Smooth muscle cell of the brain vasculature (primary cell): ENCODE measurements at regions not wholly inside any gene's neighbourhood (a gene's known extent, or its start where the extent isn't known, plus 50 kb on each side); places are given as distances from the start of the nearest gene placed in this dataset.
A peak's percentile ranks its signal among the peaks of the same experiment; 100 is the strongest.
"Not testable (repeated sequence)": the region's sequence is repeated elsewhere in the genome, so short reads cannot be mapped to it uniquely, and the experiment has no call there.

Experiments used
- DNase-seq: peaks from one replicate; pipeline ENCODE4 v3.0.0-alpha.2; 2012; ENCODE audit warnings: low read depth, low spot score

DNA sequence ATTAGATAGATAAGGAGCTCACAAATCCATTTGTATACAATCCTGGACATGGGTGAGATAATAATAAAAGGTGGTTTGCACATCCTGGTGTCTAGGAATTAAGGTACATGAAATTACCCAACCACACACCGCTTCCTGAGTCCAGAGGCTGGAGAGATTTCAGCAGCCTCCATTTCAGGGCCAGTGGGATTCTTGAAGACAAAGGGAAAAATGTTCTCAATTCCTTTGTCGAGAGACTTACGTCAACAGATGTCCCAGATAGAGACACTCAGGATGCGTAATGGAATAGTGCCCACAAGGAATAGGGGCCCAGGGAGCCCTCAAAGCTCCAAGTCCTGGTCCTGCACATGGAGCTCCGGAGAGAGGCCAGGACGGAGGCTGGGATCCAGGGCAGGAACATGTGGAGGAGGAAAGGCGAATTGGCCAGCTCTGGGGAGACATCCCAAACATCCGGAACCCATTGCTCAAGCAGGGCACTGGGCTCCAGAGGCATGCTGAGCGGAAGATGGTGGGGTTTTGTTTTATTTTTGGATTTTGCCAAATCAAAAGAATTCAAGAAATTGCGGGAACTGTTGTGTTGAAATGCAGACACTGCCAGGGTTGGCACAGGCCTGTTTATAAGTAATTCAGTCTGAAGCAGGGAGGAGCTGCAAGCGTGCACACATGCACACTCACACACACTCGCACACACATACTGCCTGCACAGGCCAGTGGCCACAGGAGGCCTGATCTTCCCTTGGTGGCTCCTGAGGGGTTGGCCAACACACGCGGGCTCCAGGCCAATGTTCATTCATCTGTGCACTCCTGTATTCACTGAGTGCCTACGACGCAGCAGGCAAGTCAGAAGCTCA lies 97.2 kb downstream of the NOG start:
- DNase-seq: no peak

DNA sequence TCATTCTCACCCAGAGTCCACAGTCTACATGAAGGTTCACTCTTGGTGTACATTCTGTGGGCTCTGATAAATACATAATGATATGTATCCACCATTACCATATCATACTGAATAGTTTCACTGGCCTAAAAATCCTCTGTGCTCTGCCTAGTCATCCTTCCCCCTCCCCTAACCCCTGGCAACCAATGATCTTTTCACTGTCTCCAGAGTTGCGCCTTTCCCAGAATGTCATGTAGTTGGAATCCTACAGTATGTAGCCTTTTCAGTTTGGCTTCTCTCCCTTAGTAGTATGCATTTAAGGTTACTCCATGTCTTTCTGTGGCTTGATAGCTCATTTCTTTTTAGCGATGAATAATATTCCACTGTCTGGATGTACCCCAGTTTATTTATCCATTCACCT lies 101.3 kb downstream of the NOG start:
- DNase-seq: no peak

DNA sequence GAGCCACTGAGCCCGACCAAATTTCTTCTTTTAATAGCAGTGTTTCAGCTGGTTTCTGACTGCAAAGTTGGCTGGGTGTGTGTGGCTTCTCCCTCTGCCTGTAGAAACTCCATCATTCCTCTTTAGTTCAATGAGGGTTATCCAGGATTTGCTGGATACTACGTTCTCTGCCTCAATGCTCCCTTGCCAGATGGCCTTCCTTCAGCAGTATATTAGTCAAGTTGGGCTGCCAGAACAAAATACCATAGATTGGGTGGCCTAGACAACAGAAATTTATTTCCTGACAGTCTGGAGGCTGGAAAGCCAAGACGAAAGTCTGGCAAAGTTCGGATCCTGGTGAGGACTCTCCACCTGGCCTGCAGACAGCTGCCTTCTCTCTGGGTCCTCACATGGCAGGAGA lies 103.7 kb downstream of the NOG start:
- no peak for DNase-seq

DNA sequence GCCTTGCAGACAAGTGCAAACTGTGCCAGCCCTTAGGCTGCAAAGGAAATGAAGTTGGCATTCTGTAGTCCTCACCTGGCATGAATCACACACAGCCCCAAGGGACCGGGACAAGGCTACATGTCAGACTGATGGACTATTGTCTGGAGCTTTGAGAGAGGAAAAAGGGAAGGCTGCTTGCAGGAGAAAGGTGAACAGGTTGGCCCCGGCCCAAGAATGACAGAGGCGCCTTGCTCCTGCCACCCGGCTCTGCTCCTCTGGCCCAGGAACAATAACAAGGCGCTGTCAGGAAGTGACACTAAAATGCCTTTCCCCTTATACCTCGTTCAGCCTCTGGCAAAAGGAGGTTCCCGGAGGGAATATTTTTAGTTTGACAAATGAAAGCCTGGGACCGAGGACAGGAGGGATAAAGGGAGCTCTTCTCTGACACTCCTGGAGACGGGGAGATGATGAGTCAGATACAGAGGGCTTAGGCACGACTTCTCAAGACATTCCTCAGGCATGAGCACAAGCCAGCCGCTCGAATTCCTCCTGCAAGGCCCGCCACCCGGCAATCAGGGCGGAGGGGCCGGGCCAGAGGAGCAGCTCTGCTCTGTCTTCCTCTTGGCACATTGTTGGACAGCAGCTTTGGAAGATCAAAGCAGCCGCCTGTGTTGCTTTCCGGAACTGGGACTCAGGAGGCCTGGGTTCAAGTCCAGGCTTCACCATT lies 105.8 kb downstream of the NOG start:
- DNase-seq: peak; percentile 77

DNA sequence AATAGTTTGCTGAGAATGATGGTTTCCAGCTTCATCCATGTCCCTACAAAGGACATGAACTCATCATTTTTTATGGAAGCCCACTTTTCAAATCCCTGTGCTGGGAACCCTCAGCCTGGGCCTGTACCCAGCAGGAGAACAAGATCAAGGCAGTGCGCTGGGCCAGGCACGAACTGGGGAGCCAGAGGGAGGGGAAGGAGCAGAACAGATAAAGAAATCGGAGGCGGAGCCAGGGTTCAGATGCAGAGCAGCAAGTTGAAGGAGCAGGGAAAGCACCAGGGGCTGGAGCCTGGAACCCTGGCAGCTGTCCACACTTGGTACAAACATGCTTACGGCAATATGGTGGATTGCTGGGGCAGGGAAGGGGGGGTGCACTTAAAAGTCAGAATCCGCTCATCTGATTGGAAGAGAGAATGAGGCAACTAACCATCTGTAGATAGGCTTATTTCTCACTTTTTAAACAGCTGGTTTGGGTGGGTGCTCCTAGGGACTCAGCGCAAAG lies 107.5 kb downstream of the NOG start:
- DNase-seq: no peak

DNA sequence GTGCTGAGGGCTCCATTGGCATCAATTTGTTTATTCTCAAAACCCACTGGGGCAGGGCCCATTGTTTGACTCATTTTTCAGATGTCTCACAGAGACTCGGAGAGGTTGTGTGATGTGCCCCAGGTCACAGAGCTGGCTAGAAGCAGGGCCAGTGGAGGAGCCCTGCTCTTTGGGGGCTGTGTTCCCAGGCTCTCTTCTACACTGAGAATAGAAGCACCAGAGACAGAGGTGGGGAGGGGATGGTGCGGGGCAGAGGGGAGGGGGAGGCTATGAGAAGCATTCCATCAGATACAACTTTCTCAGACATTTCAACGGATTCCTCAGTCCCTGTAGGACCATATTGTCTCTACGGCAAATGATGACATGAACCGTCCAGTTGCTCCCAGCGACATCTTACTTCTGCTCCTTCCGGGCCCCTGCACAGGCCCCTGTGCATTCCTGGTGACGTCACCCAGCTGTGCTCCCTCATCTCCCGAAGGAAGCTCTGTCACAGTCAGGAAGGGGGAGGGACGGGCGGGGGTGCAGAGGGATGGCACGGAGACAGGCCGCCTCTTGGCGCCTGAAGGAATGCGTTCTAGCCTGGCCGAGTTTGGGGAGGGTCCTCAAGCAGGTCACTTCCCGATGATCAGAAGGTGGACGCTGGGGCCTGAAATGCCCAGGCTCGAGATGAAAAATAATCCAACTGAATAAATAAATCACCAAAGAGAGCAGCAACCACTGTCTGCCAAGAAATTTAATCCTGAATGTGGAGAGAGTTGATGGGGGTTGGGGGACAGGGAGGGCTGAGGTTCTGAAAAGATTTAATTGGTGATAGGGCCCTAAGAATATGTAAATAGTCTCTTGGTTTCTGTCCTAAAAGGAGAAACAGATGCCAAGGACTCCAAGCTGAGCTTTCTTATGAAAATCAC lies 114.1 kb downstream of the NOG start:
- DNase-seq: no peak

DNA sequence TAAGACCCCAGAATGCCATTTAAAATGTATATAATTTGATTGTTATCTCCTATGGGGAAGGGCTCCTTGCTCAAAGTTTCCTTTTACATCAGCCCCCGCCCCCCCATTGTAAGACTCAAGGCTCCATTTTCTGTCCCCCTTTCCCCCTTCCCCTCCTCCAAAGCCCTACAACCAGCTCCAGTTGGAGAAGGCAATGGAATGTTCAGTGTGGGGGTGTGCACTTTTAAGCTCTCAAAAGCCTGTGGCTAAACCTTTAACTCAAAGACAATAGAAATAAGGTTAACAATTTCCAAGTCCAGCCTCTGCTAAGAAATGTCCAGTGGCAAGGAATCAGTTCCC lies 114.7 kb downstream of the NOG start:
- DNase-seq: no peak

DNA sequence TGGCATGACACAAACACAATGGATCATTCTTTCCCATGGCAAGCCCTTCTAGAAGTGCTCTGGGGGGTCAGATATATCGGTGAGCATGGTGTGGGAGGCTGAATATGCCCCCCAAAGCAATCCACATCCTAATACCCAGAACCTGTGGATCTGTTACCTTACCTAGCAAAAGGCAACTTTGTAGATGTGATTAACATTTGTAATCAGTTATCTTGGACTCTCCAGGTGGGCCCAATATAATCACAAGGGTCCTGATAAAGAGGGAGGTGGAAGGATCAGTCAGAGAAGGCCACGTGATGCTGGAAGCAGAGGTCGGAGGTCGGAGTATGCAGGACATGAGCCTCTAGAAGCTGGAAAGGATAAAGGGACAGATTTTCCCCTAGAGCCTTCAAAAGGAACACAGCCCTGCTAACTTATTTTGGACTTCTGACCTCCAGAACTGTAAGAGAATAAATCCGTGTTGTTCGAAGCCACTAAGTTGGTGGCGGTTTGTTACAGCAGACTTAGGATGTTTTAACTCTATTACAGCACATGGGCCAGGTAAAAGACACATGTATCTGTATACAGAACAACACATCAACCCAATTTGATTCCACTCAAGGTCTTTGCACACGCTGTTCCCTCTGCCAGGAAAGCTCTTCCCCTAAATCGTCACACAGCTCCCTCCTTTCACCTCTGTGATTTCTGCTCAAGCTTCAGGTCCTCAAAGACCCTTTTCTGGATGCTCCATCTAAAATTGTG lies 115.3 kb downstream of the NOG start:
- DNase-seq: no peak

DNA sequence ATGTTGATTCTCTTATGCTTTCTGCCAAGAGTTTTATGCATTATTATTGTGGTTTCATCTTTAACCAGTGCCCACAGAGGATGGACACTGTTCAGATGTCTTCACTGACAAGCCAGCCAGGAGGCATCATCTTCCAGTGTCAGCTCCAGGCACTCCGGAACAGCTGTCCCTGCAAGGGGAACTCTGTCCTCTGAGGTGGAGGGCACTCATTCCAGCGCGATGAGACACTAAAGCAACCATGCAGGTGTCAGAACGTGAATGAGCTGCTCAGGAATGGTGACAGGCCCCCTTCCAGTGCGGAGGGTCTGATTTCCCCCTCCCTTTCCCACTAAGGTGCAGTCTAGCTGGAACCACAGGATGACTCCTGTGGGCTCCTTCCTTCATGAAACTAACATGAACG lies 117.5 kb downstream of the NOG start:
- DNase-seq: no peak

DNA sequence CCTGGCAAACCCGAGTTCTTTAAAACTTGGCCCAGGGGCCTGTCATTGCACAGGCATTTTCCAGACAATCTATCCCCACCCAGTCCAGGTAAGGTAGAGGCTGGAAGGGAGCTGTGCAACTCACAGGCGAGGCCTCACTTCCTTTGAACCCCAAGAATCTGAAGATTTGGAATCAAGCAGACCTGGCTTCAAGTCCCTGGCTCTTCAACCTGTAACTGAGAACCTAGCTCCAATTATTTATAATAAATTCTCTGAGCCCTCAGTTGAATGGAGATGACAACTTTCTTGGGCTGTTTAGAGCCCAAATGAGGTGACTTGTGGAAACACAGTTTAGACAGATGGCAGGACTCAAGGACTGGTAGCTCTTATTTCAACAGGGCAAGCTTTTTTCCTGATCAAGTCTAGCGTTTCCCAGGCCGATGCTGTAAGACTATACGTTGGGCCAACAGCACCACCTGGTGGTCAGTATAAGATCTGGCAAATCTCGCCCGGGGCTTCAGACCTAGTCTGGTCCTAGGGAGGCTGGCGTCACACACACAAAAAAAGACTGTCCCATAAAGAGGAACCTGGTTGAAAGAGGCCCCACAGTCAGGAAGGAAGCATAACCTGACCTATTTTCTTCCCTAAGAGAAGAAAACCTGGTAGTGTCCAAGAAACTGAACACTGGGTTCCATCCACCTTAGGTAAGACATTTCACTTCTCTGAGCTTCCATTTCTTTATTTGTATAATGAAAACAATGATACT lies 117.9 kb downstream of the C17orf67 start:
- DNase-seq: peak; percentile 69

DNA sequence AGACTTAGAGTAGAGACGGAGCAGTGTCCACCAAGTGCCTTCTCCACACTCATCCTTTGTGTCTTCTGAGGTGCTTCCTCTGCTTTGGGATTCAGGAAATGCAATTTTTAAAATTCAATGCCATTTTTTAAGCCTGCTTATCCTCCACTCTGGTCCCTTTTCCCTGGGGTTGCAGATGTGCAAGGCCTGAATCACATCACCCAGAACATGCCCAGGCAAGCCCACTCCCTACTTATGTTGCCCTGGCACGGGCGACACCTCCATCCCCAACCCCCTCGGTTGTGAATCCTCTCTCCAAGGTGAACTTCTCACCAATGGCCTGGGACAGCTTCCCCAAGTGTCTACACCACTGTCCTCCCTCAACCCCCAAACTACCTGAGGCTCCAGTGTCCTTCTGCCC lies 116.2 kb downstream of the C17orf67 start:
- DNase-seq: no peak

DNA sequence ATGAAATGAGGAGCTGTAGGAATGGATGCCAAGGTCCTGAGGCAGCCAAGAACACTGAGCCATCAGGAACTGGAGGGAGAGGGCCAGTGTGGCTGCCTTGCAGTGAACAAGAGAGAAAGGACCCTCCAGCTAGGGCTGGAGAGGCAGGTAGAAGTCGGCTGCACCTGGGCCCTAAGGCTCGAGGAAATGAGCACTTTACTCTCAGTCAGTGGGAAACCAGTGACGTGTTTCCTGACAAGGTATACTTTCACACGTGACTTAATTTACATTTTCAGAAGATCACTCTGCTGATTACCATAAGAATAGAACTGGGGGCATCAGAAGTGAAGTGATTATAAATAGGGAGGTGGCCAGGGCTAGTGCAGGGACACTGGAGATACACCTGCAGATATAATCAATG lies 115.2 kb downstream of the C17orf67 start:
- no peak for DNase-seq

DNA sequence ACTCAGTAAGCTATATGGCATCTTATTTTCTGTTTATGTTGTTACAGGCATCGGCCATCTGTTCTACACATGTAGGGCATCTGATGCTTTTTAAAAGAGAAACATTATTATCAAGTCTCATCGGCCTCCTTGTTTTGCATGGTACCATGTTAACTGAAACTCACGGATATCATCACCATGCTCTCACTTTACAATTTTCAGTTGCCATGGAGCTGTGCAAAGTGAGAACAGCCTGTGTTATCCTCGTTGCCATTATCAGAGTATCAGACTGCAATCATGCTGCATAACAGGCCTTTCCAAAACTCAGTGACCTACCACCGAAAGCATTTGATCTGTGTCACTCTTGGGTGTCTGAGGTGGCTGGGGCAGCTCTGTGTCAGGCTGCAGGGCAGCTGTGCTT lies 110.3 kb downstream of the C17orf67 start:
- DNase-seq: no peak

DNA sequence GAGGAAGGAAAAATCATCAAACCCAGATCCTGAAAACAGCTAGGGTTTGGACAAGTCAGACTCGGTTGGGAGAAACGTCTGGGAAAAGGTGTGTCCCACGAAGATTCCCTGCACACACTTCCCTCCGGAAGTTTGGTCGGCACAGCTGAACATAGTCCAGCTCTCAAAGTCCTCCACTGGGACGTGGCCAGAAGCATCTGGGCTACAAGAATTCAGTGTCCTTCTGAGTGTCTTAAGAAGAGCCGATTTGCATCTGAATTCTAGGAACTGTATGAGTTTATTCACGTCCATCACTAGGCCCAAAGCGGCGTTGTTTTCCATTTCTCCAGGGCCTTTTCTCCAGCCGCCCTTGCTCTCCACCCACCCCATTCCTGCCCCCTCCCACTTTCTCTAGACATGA lies 109.1 kb downstream of the C17orf67 start:
- no peak for DNase-seq

DNA sequence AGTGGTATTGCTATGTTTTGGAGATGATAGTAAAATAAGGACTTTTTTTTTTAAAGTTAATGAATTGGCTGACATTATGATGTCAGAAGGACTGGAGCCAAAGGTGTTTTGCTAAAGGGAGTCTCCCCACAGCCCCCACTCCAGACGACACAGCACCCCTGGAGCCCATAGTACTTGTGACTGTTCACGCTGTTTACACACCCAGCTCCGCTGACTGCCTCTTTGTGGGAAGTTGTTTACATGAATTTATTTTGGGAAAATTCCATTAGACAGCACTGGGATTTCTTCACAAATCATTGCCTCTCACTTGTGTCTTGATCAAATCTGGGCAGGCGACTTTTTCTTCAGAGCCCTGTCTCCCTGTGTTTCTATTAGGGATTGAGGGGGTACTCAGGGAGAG lies 108.6 kb downstream of the C17orf67 start:
- no peak for DNase-seq

DNA sequence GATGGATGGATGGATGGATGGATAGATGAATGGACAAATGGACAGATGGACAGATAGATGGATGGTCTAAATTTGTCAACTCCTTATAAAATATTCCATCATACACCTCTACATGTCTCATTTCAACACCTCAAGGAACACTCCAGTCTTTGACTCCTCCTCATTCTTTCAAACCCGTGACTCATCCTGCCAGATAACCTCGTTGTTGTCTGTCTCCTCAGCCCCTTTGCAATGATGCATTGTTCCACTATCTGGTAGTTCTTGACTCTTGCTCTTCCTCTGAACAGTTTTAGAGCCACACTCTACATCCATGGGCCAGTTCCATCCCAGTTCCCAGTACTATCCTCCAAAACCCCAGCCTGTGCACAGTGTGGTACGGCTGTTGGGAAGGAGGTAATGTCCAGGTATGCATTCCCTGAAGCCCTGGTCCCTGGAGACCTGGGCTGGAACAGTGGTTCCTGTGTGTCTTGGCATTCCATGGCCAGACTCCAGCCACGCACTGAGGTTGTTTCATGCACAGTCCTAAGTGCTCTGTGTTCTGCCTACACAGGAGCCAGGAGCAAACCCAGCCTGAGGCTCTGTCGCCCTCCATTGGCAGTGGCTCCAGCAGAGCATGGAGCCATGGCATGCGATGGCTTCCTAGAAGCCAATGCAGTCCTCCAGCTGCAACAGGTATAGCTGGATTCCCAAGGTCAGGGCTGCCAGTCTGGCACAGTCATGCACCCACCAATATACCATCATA lies 105.7 kb downstream of the C17orf67 start:
- DNase-seq: no peak

DNA sequence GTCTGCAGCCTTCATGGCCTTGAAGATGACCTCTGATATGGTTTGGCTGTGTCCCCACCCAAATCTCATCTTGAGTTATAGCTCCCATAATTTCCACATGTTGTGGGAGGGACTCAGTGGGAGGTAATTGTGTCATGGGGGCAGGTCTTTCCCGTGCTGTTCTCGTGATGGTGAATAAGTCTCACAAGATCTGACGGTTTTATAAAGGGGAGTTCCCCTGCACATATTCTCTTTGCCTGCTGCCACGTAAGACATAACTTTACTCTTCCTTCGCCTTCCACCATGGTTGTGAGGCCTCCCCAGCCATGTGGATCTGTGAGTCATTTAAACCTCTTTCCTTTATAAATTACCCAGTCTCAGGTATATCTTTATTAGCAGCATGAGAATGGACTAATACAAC lies 102.6 kb downstream of the C17orf67 start:
- not testable (repeated sequence) for DNase-seq

DNA sequence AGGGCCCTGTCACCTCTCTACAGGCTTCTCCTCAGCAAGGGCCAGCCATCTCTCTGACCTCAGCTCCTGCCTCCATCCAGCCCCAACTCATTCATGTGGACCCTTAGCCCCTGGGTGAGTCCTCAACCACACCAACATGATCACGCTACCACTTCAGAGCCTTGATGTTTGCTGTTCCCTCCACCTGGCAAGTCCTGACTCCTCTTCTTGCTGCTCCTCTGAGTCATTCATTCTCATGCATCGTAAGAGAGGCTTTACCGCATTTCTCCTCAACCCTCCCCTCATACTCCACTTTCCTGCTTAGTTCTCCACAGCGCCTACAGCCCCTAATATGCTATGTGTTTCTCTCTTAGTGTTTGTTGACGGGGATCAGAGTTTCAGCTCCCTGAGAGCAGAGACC lies 99.9 kb downstream of the C17orf67 start:
- no peak for DNase-seq

DNA sequence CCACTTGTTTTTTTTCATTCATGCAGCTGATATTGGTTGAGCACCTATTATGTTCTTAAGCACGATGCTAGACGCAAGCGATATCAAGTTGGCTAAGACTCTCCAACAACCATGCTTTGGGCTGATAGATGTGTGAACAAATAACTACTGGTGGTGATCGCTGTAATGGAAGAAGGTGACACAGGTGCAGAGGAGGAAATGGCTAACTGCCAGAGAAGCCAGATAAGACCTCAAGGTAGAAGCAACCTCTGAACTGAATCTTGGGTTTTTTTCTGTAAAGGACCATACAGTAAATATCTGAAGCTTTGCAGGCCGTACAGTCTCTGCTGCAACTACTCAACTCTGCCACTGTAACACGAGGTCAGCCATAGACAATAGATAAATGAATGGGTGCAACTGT lies 97.9 kb downstream of the C17orf67 start:
- no peak for DNase-seq
